HG03575 (cell line): ENCODE measurements at regions not wholly inside any gene's neighbourhood (a gene's known extent, or its start where the extent isn't known, plus 50 kb on each side); places are given as distances from the start of the nearest gene placed in this dataset.

ENCODE experiments used
- ATAC-seq: cut with Tn5 transposase; IDR thresholded peaks from one replicate; pipeline ENCODE4 v1.9.1; 2021; ENCODE audit not compliant: unreplicated experiment, insufficient number of reproducible peaks, low FRiP score; ENCODE audit errors: extremely low read depth

DNA sequence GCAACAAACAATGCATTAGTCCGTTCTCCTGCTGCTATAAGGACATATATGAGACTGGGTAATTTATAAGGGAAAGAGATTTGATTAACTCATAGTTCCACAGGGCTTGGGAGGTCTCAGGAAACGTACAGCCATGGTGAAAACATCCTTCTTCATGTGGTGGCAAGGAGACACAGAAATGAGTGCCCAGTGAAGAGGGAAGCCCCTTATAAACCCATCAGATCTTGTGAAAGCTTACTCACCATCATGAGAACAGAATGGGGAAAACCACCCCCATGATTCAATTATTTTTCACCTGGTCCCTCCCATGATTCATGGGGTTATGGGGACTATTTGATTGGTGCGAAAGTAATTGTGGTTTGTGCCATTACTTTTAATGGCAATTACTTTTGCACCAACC lies 655.8 kb upstream of the SEMA6A start:
- no peak for ATAC-seq

DNA sequence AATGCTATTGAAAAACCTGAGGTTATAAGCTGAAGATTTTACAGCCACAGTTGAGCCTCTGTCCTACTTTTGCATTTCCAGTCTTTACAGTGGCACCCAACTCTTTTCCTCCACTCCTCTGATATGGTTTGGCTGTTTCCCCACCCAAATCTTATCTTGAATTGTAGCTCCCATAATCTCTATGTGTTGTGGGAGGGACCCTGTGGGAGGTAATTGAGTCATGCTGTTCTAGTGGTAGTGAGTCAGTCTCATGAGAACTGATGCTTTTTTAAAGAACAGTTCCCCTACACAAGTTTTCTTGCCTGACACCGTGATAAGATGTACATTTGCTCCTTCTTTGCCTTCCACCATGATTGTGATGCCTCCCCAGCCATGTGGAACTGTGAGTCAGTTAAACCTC lies 646.1 kb upstream of the SEMA6A start:
- no peak for ATAC-seq

DNA sequence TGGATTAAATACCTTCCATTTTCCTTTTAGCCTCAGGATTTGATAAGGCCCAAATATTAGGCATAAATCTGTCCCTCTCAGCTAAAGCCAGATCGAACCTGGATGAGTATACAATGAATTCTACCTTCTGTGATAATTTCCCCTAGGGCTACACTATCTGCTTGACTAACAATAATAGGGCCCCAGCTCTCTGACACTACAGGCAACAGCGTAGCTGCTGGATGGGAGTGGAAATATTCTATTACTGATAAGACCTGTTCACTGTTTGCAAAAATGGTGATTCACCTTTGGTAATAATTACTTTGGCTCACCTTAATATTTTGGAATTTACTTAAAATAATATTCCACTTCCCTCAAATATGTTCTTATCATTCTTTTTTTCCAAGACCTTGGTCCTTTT lies 644.2 kb upstream of the SEMA6A start:
- ATAC-seq: no peak

DNA sequence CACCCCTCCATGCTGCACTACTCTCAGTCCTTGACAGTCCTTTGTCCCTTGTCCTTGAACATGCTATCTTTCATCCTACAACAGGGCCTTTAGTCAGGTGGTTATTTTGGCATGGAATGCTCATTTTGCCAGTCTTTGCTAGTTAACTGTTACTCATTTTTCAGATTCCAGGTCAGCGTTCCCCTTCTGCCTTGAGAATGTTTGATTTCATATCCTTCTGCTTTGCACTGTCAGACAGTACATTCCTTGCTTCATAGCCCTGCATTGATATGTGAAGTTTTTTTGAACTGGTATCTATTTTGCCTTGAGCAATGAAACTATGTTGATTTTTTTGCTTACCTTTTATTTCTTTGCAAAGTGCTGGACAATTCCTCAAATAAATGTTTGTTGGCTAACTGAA lies 638.2 kb upstream of the SEMA6A start:
- ATAC-seq: no peak

DNA sequence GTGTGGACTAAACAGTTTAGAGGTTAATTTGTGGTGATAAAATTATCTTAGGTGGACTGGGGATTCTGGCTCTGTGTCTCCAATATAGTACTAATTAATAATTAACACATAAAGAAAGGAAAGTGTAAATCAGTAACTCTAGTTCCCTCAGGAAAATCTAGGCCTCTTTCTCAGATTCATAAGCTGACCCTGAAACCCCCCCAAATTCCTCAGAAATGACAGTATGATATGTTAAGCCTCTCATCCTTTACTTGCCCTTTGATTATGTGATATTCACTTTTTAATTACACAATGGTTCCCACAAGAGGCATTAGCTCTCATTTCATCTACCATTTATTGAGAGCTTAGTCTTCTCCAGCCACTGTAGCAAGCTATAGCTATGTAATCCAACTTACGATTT lies 636.2 kb upstream of the SEMA6A start:
- ATAC-seq: no peak

DNA sequence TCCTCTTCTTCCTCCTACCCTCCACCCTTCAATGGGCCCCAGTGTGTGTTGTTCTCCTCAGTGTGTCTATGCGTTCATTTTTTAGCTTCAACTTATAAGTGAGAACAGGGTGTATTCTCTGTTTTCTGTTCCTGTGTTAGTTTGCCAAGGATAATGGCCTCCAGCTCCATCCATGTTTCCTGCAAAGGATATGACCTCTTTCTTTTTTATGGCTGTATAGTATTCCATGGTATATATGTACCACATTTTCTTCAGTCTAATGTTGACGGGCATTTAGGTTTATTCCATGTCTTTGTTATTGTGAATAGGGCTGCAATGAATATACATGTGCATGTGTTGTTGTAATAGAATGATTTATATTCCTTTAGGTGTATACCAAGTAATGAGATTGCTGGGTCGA lies 634.9 kb upstream of the SEMA6A start:
- ATAC-seq: no peak

DNA sequence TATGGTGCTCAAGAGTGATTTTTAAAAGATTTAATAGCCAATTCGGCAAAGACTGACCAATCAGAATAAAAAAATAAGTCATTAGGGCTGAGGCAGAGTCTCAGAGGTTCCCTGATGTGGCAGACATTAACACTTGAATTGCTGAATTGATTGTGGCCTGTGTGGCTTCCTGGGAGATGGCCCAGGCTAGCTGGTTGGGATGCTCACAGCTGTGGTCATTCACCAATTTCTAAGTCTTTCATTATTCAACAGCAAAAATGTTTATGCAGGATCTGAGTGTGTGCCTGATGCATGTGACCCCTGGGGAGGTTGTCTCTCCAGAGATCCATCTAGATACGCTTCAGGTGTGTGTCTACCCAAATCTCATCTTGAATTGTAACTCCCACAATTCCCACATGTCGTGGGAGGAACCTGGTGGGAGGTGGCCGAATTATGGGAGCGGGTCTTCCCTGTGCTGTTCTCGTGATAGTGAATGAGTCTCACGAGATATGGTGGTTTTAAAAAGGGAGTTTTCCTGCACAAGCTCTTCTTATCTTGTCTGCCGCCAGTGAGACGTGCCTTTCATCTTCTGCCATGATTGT lies 632.6 kb upstream of the SEMA6A start:
- no peak for ATAC-seq

DNA sequence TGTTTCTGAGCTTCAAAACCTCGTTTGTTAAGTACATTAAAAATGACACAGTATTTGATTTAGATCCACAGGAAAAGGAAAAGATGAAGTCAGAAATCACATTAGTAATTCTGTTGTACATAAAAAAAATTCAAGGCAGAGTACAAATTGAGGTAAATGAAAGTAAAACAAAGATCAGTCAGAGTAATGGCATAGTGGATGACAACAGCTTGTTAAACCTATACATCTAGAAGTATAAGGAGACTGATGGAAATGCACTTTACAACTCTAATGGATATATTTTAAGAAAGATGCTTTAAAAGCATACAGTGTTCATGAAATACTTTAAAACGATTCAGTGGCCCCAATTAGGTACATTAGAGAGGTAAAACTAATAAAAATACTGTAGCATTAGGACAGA lies 631.3 kb upstream of the SEMA6A start:
- no peak for ATAC-seq

DNA sequence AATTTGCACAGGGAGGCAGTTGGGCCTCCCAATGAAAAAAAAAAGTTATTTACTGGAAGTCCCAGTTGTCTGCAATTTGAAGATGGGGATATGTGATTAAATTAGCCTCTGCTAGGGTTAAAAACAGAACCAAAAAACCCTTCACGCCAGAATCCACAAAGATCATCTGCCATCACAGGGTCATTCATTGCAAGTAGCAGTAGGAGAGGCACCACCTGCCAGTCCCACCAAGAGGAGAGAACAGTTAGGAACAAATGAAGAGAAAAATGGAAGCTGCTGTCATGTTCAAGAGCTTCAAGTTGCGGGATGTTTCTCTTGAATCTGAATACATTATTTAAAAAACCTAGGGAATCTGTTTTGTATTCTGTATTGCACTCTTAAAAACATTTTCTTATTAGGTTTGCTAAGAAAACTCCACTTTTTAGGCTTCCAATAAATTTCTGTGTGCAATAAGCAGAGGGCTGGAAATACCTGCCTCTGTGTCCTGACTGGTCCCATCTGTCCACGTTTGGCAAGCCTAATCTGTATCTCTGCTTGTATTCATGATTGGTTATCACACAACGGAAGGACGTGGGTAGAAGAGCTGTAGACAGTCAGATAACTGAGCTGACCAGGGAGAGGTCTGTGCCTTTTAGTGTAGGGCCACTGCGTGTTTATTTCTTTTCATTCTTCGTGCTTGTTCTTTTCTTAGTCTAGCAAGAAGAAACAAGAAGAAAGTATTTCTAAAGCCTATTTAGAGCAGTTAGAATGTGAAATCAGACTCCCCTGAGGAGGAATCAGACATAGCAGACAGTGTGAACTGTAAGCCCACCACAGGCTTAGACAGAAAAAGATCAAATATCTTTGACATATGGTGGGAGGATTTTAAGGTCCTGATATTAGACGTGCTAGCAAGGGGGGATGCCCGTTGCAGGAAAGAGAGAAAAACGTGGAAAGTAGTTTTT lies 630.6 kb upstream of the SEMA6A start:
- ATAC-seq: no peak

DNA sequence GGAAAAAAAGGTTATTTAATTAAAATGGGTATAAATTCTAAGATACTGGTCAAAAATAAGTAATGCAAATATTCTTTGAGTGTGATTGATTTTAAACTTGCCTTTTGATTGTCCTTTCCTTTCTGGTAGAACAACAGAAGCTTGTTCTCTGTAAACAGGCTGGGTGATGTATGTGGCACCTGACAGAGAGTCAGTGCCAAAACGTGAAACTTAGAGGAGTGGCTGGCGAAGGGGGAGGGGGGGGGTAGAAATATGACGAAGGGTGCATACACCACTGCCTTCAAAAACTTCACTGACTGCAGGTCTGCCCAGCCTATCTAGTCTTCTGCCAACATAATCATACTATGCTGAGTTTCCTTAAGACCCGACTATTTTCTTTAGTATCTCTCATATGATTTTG lies 629.8 kb upstream of the SEMA6A start:
- ATAC-seq: no peak

DNA sequence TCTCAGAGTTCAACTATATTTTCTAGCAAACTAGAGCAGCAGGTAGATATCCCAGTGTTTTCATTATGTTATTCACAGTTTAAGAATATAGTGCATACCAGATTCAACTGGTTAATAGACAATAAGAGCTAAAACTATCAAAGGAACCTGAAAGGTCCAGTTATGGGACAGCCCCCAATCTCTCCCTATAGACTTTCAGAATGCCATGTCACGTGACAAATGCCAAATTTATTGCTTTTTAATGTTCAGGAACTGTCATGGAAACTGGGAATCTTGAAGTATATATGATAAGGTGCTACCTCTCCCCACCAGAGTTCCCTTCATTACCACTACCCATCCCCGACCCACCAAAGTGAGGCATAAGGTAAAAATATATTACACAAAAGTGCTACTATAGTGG lies 629.0 kb upstream of the SEMA6A start:
- ATAC-seq: no peak

DNA sequence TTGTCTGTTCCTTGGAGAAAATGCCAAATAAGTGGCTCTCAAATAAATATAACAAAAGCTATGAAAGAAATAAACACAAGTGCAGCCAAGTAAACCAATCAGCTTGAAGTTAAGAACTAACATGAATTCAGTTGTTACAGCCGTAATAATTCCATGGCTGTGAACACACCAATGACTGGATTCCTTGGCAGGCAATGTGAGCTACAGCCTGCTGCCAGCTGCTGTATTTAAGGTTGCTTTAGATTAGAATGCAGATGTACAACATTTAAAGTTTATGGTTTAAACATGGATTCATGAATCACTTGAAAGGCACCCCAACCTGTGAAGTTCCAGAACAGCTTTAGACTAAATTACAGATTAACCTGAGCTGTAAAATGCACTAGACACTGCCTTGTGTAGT lies 626.4 kb upstream of the SEMA6A start:
- no peak for ATAC-seq

DNA sequence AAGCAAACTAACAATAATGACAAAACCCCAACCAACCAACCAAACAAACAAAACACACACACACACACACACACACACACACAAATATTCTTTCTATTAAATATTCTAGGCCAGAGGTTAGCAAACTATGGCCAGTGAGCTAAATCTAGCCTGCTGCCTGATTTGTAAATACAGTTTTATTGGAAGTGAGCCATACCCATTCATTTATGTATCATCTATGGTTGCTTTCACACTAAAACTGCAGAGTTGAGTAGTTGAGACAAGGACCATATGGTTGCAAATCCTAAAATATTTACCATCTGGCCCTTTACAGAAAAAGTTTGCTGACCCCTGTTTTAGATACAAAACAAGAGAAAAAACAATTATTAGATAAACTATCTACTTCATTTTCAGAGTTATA lies 620.5 kb upstream of the SEMA6A start:
- ATAC-seq: no peak

DNA sequence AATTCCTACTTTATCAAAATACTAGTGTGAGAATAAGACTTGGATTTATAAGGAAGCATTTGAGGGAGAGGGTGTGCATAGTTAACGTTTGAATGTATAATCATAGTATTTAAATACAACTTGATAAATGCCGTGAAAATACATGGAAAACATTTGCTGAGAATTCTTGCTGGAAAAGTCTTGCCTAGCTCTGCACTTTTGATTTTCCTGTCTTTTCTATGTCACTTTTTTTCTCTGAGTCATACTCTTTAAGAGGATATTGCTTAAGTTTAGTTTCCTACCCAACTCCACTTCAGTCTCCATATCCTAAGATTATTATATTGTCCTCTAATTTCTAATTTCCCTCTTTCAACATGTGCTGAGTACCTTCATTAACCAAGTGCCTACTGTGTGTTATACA lies 616.6 kb upstream of the SEMA6A start:
- no peak for ATAC-seq

DNA sequence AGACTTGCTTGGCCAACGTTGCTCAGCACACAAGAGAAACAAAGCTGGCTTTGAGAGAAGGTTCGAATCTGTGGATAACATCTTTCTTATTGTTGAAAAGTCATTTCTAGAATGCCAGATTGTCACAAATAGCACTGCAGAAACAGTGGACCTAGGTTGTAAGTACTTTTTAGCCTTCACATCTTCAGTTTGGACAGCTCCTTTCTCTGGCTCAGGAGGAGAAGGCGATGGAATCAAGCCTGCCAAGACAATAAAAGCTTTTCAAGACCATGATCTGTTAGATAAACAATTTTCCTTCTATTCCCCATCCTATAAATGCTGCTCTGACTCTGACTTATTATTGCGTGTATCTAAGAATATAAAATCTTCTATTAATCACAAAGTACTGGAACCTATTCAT lies 615.2 kb upstream of the SEMA6A start:
- ATAC-seq: no peak

DNA sequence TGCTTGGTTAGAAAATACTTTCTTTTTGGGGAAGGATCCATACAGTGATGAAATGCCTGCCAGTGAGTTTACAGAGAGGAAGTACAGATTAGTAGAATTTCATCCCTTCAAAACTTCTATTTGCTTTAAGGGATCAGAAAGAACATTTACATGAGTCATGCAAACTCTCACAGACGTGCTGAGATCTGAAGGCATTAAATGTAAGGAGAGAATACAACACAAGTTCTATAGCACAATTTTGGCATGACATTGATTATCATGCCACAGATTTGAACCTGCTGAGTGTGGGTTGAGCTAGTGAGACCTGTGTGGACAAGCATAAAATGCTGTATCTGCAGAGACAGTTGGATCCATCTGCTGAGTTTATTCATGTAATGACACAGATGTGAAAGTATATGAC lies 613.6 kb upstream of the SEMA6A start:
- no peak for ATAC-seq

DNA sequence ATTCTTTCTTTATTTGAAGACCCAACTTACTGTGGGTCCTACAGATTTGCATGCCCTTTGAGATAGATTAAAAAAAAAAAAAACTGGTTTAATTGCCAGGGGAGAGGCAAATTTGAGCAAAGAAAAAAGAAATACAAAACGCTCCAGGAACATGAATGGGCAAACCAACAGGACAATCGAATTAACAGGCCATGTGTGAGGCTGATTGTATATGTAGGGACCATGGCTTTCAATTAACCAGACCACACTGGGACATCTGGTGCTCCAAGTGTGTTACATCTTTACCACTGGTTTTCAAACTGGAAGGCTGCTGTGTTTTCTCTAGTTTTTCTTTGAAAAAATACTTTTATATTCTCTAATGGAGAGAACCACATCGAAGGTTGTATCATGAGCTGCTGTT lies 612.1 kb upstream of the SEMA6A start:
- no peak for ATAC-seq

DNA sequence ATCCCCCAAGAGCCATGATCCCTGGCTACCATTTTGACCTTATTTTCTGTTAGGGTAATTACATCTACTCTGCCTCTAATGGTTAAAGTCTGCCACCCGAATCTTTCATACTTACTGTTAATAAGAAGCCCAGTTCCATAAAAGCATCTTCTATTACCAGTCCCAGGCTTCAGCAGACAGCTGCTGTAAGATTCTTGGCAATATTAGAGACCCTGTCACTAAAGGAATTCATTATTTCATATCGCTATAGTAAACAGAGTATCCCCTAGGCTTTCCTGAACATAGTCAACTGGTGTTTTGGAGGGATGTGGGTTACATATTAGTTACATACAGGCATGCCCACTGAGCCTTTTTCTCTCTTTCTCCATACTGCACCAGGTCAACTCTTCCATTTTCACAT lies 608.7 kb upstream of the SEMA6A start:
- ATAC-seq: no peak

DNA sequence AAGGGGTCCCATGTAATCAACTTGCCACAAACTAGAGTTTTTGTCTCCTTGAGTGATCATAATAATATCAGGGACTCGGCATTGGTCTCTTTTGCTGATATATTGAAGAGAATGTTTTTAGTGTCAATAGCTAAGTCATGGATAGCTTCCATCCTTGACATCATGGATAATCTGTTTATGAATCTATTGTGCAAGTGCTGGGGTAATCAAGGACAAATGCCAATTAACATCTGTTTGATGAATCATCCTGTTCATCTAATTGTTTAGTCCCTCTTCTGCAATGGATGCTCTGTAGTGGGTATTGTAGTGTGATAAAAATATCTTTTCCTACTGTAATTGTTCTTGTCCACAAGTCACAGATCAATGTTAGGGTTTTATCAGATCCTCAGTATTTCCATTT lies 607.5 kb upstream of the SEMA6A start:
- no peak for ATAC-seq

DNA sequence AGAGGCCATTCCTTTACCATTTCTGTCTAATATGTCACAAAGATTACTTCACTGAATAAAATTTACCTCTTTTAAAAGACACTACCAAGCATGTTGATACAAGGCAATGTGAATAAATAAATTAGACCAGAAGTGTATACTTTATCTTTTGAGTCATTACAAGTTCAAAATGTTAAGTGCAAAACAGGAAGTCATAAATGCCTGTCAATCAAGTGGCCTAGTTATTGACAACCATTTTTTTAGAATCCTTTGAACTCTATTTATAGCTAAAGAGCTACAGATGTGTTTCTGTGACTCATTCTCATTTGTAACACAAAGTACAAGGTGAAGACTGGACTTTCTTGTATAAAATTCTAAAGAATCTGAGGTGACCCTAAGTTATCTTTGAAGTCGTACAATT lies 602.7 kb upstream of the SEMA6A start:
- no peak for ATAC-seq

DNA sequence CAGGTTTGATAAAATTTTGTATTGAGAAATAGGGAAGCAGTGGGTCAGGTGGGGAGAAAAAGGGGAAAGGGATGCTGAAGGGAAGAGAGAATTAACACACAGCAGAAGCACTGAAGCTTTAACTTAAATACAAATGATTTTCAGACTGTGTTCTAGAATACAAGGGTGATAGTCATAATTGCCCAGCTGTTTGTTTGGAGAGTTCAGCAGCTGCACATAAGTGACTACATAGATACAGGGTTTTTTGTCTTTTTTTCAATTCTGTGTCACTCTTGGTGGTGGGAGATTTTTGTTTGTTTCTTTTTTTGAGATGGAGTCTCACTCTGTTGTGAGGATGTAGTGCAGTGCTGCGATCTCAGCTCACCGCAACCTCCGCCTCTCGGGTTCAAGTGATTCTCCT lies 590.4 kb upstream of the SEMA6A start:
- ATAC-seq: no peak
